ENCODE measurements at regions not wholly inside any gene's neighbourhood (a gene's known extent, or its start where the extent isn't known, plus 50 kb on each side); places are given as distances from the start of the nearest gene placed in this dataset.
A peak's percentile ranks its signal among the peaks of the same experiment; 100 is the strongest.
"Not testable (repeated sequence)": the region's sequence is repeated elsewhere in the genome, so short reads cannot be mapped to it uniquely, and the experiment has no call there.

- DNase-seq (ENCODE audit: low spot score), result no peak
Observed at GRCh38 chr18:22566703-22567420, 149.1 kb upstream of the CTAGE1 start.

GRCh38 chr18:22567794-22568193 lies 150.1 kb upstream of the CTAGE1 start:
- no peak for DNase-seq (ENCODE audit: low spot score)

GRCh38 chr18:22570492-22570891 lies 152.8 kb upstream of the CTAGE1 start:
- DNase-seq (ENCODE audit: low spot score), result no peak

- no peak for DNase-seq (ENCODE audit: low spot score)
Observed at GRCh38 chr18:22572341-22572740, 154.6 kb upstream of the CTAGE1 start.

- no peak for DNase-seq (ENCODE audit: low spot score)
Observed at GRCh38 chr18:22579271-22579670, 161.6 kb upstream of the CTAGE1 start.

- DNase-seq (ENCODE audit: low spot score), result no peak
Observed at GRCh38 chr18:22585333-22585732, 167.6 kb upstream of the CTAGE1 start.

- DNase-seq (ENCODE audit: low spot score), result no peak
Observed at GRCh38 chr18:22585821-22586220, 168.1 kb upstream of the CTAGE1 start.

- no peak for DNase-seq (ENCODE audit: low spot score)
Observed at GRCh38 chr18:22591222-22591621, 173.5 kb upstream of the CTAGE1 start.

GRCh38 chr18:22594155-22594690 lies 176.5 kb upstream of the CTAGE1 start:
- no peak for DNase-seq (ENCODE audit: low spot score)

GRCh38 chr18:22601481-22601880 lies 183.8 kb upstream of the CTAGE1 start:
- no peak for DNase-seq (ENCODE audit: low spot score)

- DNase-seq (ENCODE audit: low spot score), result not testable (repeated sequence)
Observed at GRCh38 chr18:22602456-22602855, 184.7 kb upstream of the CTAGE1 start.

- DNase-seq (ENCODE audit: low spot score), result no peak
Observed at GRCh38 chr18:22603902-22604301, 186.2 kb upstream of the CTAGE1 start.

- DNase-seq (ENCODE audit: low spot score), result no peak
Observed at GRCh38 chr18:22604390-22604985, 186.8 kb upstream of the CTAGE1 start.

GRCh38 chr18:22604986-22605421 lies 187.3 kb upstream of the CTAGE1 start:
- no peak for DNase-seq (ENCODE audit: low spot score)

GRCh38 chr18:22605736-22606135 lies 188.0 kb upstream of the CTAGE1 start:
- DNase-seq (ENCODE audit: low spot score), result no peak

- peak; percentile 8 for DNase-seq (ENCODE audit: low spot score)
Observed at GRCh38 chr18:22606563-22607283, 189.0 kb upstream of the CTAGE1 start.

- DNase-seq (ENCODE audit: low spot score), result no peak
Observed at GRCh38 chr18:22607284-22607635, 189.5 kb upstream of the CTAGE1 start.

GRCh38 chr18:22608847-22609246 lies 191.1 kb upstream of the CTAGE1 start:
- no peak for DNase-seq (ENCODE audit: low spot score)

- no peak for DNase-seq (ENCODE audit: low spot score)
Observed at GRCh38 chr18:22609642-22610041, 191.9 kb upstream of the CTAGE1 start.

- no peak for DNase-seq (ENCODE audit: low spot score)
Observed at GRCh38 chr18:22613058-22613690, 195.5 kb upstream of the CTAGE1 start.

GRCh38 chr18:22613788-22614187 lies 196.1 kb upstream of the CTAGE1 start:
- DNase-seq (ENCODE audit: low spot score), result no peak

- DNase-seq (ENCODE audit: low spot score), result no peak
Observed at GRCh38 chr18:22623513-22623912, 205.8 kb upstream of the CTAGE1 start.

- DNase-seq (ENCODE audit: low spot score), result no peak
Observed at GRCh38 chr18:22624176-22624575, 206.5 kb upstream of the CTAGE1 start.

All from Ammon's horn (tissue), 1 donor.